Suprapubic skin (tissue), 3 donors: ENCODE measurements at regions not wholly inside any gene's neighbourhood (a gene's known extent, or its start where the extent isn't known, plus 50 kb on each side); places are given as distances from the start of the nearest gene placed in this dataset.

Source experiments
- CTCF ChIP-seq, 2 donors: fragments of 200-600 bp in 1 of 2; fragments of 450-650 bp in 1 of 2; sonication (generic) in 1 of 2; IDR thresholded peaks; one replicate each; pipeline ENCODE4 v1.5.1; 2016 to 2019; ENCODE audit warnings: antibody characterized with exemption in 2 of 2, mild to moderate bottlenecking in 1 of 2, moderate library complexity in 1 of 2
- EP300 ChIP-seq: sonication (generic); formaldehyde crosslinking; IDR thresholded peaks from one replicate; pipeline ENCODE4 v1.6.1; 2017; ENCODE audit warnings: antibody characterized with exemption
- POLR2A ChIP-seq, 2 donors: fragments of 450-650 bp; IDR thresholded peaks; one replicate each; pipeline ENCODE4 v1.6.1; 2017; ENCODE audit warnings: antibody characterized with exemption in 2 of 2, mild to moderate bottlenecking in 2 of 2, moderate library complexity in 2 of 2

- TF ChIP-seq EP300 = no peak
- no peak for TF ChIP-seq CTCF (IDR thresholded peaks at IDR 0.05)
- no peak for TF ChIP-seq POLR2A (IDR thresholded peaks at IDR 0.05)
Observed at GRCh38 chr4:33150525-33150910, 2430.3 kb downstream of the PCDH7 start.
